ENCODE measurements at regions not wholly inside any gene's neighbourhood (a gene's known extent, or its start where the extent isn't known, plus 50 kb on each side); places are given as distances from the start of the nearest gene placed in this dataset.

DNA sequence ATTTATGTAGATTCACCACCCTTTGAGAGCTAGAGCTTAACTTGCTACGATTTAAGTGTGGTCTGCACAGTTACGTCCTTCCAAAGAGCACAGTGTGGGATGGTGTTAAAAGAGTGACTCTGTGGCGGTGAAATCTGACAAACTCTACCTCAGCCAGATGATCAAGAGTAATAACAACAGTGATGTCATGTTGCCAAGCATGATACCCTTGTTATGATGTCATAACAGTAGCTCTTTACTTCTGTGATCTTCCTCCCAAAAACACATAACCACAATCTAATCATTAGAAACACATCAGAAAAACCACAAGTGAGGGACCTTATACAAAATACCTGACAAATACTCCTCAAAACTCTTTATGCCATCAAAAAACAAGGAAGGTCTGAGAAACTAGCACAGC, 649.3 kb downstream of the POM121L12 start:
- TF ChIP-seq, protein P1, sequence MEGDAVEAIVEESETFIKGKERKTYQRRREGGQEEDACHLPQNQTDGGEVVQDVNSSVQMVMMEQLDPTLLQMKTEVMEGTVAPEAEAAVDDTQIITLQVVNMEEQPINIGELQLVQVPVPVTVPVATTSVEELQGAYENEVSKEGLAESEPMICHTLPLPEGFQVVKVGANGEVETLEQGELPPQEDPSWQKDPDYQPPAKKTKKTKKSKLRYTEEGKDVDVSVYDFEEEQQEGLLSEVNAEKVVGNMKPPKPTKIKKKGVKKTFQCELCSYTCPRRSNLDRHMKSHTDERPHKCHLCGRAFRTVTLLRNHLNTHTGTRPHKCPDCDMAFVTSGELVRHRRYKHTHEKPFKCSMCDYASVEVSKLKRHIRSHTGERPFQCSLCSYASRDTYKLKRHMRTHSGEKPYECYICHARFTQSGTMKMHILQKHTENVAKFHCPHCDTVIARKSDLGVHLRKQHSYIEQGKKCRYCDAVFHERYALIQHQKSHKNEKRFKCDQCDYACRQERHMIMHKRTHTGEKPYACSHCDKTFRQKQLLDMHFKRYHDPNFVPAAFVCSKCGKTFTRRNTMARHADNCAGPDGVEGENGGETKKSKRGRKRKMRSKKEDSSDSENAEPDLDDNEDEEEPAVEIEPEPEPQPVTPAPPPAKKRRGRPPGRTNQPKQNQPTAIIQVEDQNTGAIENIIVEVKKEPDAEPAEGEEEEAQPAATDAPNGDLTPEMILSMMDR (IDR thresholded peaks at IDR 0.05), result no peak
- ATAC-seq (ENCODE audit: low read depth) (no peak), DNase-seq (no peak)
- Mint-ChIP-seq H3K36me3 (ENCODE audit: low read depth) (no peaks in the 10 kb centered on the region), H3K27ac (no peak overlapping the region), H3K4me3 (no peak overlapping the region), H3K9me3 (peaks cover 10% of the 10 kb centered on the region), H3K4me1 (no peaks in the 10 kb centered on the region), H3K27me3 (no peaks in the 10 kb centered on the region)
- intact Hi-C loops (cut with micrococcal nuclease), result no loop called here
- ChIA-PET POLR2A (no interaction called here), CTCF (no interaction called here)

DNA sequence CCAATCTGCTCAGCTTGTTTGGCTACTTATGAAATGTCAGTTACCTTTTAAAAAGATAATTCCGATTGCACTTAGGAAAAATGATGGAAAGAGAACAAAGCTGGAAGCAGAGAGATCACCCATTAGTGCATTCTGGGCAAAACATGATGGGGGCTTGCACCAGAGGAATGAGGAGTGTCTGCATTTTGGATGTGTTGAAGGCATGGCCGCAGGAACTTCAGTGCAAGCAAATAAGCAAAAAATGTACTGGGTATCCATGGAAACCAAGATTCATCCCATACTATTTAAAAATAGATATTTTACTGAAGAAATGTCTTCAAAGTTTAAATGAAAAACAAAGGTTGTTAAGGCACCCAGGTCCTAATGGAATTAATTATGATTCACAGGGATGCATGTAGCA, 655.0 kb downstream of the POM121L12 start:
- intact Hi-C loops (cut with micrococcal nuclease), result no loop called here
- DNase-seq, result no peak
- TF ChIP-seq, protein P1 (IDR thresholded peaks at IDR 0.05), result no peak
- H3K9me3 Mint-ChIP-seq, result peaks cover 10% of the 10 kb centered on the region
- H3K36me3 Mint-ChIP-seq (ENCODE audit: low read depth), result no peaks in the 10 kb centered on the region
- ChIA-PET CTCF (no interaction called here), POLR2A (no interaction called here)
- H3K27me3 Mint-ChIP-seq, result no peaks in the 10 kb centered on the region
- ATAC-seq (ENCODE audit: low read depth), result no peak
- H3K4me1 Mint-ChIP-seq, result no peaks in the 10 kb centered on the region
- no peak overlapping the region for H3K27ac Mint-ChIP-seq
- no peak overlapping the region for H3K4me3 Mint-ChIP-seq

DNA sequence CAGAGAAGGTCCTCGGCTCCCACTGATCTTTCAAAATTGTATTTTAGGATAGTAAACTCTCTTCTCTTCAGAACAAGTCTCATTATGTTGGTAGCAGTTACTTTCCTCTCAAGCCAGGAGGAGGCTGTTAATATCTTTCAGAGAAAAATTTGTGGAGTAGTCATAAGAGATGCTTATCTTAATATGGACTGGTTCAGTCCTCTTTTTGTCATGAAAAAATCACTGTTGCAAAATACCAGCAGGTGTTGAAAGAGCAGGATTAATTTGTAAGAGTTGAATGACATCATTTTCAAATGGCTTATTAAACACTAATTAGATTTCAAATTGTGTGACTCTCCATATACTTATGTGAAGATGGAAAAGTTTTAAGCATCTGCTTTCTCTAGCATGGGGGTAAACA, 662.5 kb downstream of the POM121L12 start:
- Mint-ChIP-seq H3K9me3 (peaks cover 9% of the 10 kb centered on the region), H3K27ac (no peak overlapping the region), H3K4me1 (no peaks in the 10 kb centered on the region), H3K36me3 (ENCODE audit: low read depth) (no peaks in the 10 kb centered on the region), H3K27me3 (no peaks in the 10 kb centered on the region), H3K4me3 (no peak overlapping the region)
- intact Hi-C loops (cut with micrococcal nuclease), result no loop called here
- ChIA-PET CTCF (no interaction called here), POLR2A (no interaction called here)
- TF ChIP-seq, protein P1 (IDR thresholded peaks at IDR 0.05), result no peak
- no peak for ATAC-seq (ENCODE audit: low read depth)
- DNase-seq, result no peak

DNA sequence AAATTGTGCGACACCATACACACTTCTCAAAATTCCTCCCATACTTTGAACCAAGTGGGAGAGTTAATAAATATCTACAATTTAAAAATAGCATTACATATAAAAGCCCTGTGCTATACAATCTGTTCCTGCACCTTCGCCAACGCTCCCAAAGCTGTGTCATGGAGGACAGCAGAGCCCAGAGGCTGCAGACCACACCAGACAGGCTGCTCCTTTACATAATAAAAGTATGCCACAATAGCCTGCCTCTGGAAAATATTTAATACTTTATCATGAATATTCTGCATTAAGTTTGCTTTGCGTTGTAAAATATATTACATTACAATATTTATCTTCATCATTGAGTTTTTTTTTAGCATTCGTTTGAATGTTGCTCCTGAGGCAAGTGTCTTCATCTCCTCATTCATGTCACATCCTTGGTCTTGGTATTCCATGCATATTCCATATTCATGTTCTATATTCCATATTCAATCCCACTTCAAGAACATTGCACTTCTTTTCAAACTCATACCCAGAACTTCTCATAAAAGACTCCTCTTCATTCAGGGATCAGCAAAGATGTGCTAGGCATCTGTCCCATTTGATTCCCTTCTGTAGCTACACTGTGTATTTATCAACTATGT, 663.9 kb downstream of the POM121L12 start:
- Mint-ChIP-seq H3K27me3 (no peaks in the 10 kb centered on the region), H3K4me1 (no peaks in the 10 kb centered on the region), H3K4me3 (no peak overlapping the region), H3K36me3 (ENCODE audit: low read depth) (no peaks in the 10 kb centered on the region), H3K27ac (no peak overlapping the region), H3K9me3 (peaks cover 9% of the 10 kb centered on the region)
- POLR2A ChIA-PET, result no interaction called here
- CTCF ChIA-PET, result no interaction called here
- no peak for ATAC-seq (ENCODE audit: low read depth)
- no peak for DNase-seq
- TF ChIP-seq, protein P1 (IDR thresholded peaks at IDR 0.05), result no peak
- intact Hi-C loops (cut with micrococcal nuclease), result no loop called here

DNA sequence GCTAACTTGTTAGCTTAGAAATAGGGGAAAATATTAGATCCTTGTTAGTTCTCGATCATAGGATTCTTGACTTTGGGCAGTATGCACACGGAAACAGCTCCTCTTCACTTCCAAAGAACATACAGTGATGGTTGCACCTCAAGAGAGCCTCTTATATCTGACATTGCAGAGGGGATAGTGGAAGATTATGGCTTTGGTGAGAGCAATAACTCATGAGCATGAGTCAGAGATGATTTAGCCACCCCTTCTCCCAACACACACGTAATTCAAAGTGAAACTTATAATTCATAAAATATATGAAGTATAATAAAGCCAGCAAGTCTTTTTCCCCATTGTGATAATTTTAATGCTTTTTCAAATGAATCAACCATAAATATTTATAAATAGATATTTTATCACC, 683.7 kb downstream of the POM121L12 start:
- Mint-ChIP-seq H3K4me1 (no peaks in the 10 kb centered on the region), H3K9me3 (peaks cover 3% of the 10 kb centered on the region), H3K36me3 (ENCODE audit: low read depth) (no peaks in the 10 kb centered on the region), H3K4me3 (no peak overlapping the region), H3K27me3 (no peaks in the 10 kb centered on the region), H3K27ac (no peak overlapping the region)
- ChIA-PET CTCF (no interaction called here), POLR2A (no interaction called here)
- no peak for DNase-seq
- ATAC-seq (ENCODE audit: low read depth), result no peak
- intact Hi-C loops (cut with micrococcal nuclease), result no loop called here
- TF ChIP-seq, protein P1 (IDR thresholded peaks at IDR 0.05), result no peak

Measured in activated B cell treated with CpG ODN at 0.5 μM for 24 hours (primary cell).